Raji (cell line): ENCODE measurements at regions not wholly inside any gene's neighbourhood (a gene's known extent, or its start where the extent isn't known, plus 50 kb on each side); places are given as distances from the start of the nearest gene placed in this dataset.

Experiments used
- POLR2A ChIP-seq: IDR thresholded peaks from 2 replicates; pipeline ENCODE4 v1.6.1; 2011; ENCODE audit warnings: low read depth, low read length, control low read depth; ENCODE audit not compliant: insufficient read depth

GRCh38 chr5:124655251-124655917, 91.1 kb downstream of the ZNF608 start:
- no peak for TF ChIP-seq POLR2A

- TF ChIP-seq POLR2A, result no peak
These were observed 92.0 kb downstream of the ZNF608 start for GRCh38 chr5:124654418-124654817.

- TF ChIP-seq POLR2A, result no peak
These were observed 92.8 kb downstream of the ZNF608 start for GRCh38 chr5:124653666-124654065.

- TF ChIP-seq POLR2A, result no peak
These were observed 93.5 kb downstream of the ZNF608 start for GRCh38 chr5:124652892-124653441.

GRCh38 chr5:124652514-124652819, 94.0 kb downstream of the ZNF608 start:
- TF ChIP-seq POLR2A, result no peak

DNA sequence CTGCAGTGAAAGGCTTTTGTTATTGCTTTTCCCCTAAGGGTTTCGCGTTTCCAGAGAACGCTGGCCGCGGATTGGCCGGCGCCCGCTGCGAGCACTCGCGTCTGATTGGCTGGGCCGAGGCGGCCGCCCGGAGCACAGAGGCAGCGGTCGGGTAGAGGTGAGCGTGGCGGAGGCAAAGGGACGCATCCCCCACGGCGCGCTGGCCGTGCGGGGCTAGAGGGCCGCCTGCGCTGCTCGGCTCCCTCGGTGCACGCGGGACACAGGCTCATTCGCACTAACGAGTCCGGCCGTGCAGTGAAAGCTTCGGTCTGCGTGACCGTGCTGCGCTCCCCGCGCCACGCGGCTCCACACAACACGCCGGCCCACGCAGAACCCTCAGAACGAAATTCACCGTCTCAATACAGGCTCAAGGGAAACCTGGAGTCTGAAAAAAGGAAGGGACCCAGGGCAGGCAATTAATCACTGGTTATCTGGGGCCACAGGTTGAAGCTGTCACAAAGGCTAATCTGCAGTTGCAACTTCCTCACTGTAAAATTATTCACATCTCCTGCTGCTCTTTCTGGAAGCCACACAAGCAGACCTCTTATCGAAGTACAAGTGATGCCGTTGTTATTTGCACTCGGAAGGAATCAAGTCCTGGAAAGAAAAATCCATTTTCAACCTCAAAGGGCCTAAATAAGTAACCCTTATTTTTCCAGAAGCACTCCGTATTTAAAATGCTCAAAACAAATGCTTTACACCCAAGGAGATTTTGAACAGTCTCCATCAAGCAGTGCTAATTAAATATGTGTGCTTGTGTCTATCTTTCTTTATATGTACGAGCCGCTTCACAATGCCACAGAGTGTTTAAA, 94.6 kb downstream of the ZNF608 start:
- TF ChIP-seq POLR2A, result peak; percentile 63; the same call in 1 of the 2 replicates

DNA sequence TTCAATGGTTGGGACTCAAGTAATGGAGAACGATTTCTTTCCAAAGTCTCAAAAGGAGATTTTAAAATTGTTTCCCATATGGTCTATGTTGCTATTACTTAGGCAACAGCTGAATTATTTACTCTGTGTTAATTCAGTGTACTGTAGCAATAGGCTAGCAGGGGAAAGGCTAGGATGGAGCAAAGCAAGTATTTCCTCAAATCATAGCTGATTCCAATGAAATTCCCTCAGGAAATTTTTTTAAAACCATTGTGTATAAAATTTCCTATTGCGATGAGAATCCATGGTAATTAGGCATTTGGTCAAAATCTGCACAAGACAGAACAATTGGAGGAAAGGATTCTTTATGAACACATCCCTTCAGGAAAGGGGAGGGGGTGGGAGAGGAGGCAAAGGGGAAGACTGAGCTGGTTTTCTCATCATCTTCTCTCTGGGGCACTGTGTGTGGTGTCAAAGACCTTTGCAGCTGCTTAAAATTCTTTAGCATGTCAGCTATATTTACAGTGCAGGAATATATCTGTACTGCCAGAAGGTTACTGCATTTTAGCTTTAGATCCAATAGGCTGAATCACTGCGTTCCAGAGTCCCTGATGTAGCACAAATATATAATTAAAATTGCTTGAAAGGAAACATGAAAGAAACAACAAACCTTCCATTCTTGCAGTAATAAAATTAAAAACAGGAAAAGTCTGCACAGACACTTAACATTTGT, 95.3 kb downstream of the ZNF608 start:
- TF ChIP-seq POLR2A, result no peak

GRCh38 chr5:124650147-124650561, 96.3 kb downstream of the ZNF608 start:
- TF ChIP-seq POLR2A, result no peak

GRCh38 chr5:124649491-124650146, 96.8 kb downstream of the ZNF608 start:
- TF ChIP-seq POLR2A, result no peak

DNA sequence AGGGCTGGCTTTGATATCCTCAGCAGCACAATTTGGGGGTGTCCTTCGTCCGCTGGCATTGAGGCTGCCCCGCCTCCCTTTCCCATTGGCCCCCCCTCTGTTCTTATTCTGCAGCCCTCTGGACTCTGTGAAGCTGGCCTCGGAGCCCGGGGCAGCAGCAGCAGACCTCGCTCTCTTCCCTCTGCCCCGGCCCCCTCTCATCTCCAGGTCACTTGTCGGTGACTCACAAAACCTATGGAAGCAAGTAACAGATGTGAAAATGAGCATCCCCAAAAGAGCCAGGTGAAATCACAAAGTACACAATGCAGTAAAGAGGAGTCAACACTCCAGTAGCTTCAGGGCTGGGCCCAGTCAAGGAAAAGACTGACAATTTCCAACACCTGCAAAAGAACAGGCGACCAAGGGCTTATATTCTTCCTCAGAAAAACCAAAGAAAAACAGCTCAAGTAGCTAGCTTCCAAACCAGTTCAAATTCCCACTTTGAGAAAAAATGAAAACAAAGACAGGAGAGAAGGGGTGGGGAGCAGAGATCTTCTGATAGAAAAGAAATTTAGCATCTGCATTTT, 97.5 kb downstream of the ZNF608 start:
- no peak for TF ChIP-seq POLR2A

- TF ChIP-seq POLR2A, result no peak
These were observed 99.1 kb downstream of the ZNF608 start for GRCh38 chr5:124647352-124647751.

GRCh38 chr5:124645396-124645795, 101.0 kb downstream of the ZNF608 start:
- TF ChIP-seq POLR2A, result no peak

DNA sequence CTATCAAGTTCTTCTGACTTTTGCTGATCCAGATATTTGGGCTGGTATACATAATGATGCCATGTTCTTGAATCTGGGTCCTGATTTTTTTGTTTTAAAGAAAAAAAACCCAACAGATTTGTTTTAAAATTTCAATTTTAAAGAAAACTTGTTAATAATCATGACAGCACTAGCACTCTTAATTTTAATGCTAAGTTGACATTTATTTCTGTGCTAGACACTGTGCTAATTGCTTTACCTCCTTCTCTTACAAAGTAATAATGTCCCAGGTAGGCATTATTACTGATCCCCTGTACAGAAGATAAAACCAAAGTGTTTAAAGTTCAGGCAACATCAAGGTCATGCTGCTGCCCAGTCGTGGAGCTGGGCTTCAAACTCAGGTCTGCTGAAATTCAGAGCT, 101.9 kb downstream of the ZNF608 start:
- no peak for TF ChIP-seq POLR2A

DNA sequence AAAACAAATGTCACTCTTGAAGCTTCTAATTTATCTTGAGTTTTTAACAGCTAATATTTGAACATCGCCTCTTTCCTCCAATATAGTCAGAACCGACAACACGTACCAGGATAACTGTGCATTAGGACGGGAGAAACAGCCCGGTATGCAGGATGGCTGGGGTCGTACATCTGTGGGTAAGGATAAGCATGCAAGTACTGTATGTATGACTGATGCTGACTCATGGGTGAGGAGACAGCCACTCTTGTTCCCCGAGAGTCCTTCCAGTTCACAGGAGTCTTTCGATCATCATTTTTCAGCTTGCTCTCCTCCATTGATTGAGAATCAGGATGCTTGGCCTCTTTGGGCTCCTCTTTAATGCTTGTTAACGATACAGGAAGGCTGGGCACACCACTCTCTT, 102.3 kb downstream of the ZNF608 start:
- no peak for TF ChIP-seq POLR2A

DNA sequence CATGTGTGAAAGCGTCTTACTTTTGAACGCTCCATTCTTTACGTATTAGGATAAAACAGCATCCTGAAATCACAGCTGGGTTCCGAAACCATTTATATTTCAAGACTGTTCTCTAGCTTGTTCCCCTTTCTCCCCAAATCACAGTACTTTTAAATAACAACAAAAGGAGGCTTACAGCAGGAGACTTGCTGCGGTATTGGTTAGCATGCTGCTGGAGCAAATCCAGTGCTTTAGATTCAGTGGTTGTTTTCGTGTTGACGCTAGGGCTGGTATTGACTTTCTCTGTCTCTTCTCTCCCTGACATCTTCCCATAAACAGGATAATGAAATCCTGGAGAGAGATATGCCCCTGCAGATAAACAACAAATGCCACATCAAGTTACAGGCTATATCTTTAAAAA, 103.1 kb downstream of the ZNF608 start:
- TF ChIP-seq POLR2A, result no peak
